ENCODE measurements at regions not wholly inside any gene's neighbourhood (a gene's known extent, or its start where the extent isn't known, plus 50 kb on each side); places are given as distances from the start of the nearest gene placed in this dataset.
"Not testable (repeated sequence)": the region's sequence is repeated elsewhere in the genome, so short reads cannot be mapped to it uniquely, and the experiment has no call there.

GRCh38 chr1:220942278-220942677 lies 63.0 kb downstream of the HLX start:
- no peak for DNase-seq

GRCh38 chr1:220942914-220943313 lies 63.7 kb downstream of the HLX start:
- not testable (repeated sequence) for DNase-seq

- no peak for DNase-seq
Observed at GRCh38 chr1:220943319-220943996, 64.2 kb downstream of the HLX start.

GRCh38 chr1:220950576-220950975 lies 71.3 kb downstream of the HLX start:
- peak; percentile 41 for DNase-seq

- DNase-seq = no peak
Observed at GRCh38 chr1:220952961-220953643, 73.9 kb downstream of the HLX start.

- DNase-seq = no peak
Observed at GRCh38 chr1:220954321-220955075, 75.3 kb downstream of the HLX start.

GRCh38 chr1:220955116-220955515 lies 75.9 kb downstream of the HLX start:
- DNase-seq = no peak

- no peak for DNase-seq
Observed at GRCh38 chr1:220956501-220957232, 77.4 kb downstream of the HLX start.

GRCh38 chr1:220957233-220957605 lies 78.0 kb downstream of the HLX start:
- DNase-seq = peak; percentile 46

GRCh38 chr1:220958234-220958633 lies 79.0 kb downstream of the HLX start:
- DNase-seq = no peak

- DNase-seq = peak; percentile 46
Observed at GRCh38 chr1:220962031-220962751, 82.9 kb downstream of the HLX start.

- DNase-seq = no peak
Observed at GRCh38 chr1:220966041-220966440, 86.8 kb downstream of the HLX start.

- no peak for DNase-seq
Observed at GRCh38 chr1:220966473-220966872, 87.2 kb downstream of the HLX start.

- no peak for DNase-seq
Observed at GRCh38 chr1:220966881-220967611, 87.8 kb downstream of the HLX start.

- no peak for DNase-seq
Observed at GRCh38 chr1:220967911-220968310, 88.7 kb downstream of the HLX start.

- DNase-seq = not testable (repeated sequence)
Observed at GRCh38 chr1:220969281-220969680, 90.0 kb downstream of the HLX start.

GRCh38 chr1:220970311-220970710 lies 91.1 kb downstream of the HLX start:
- DNase-seq = no peak

- DNase-seq = no peak
Observed at GRCh38 chr1:220971221-220971620, 92.0 kb downstream of the HLX start.

GRCh38 chr1:220974431-220974830 lies 95.2 kb downstream of the HLX start:
- DNase-seq = no peak

GRCh38 chr1:220976390-220976789 lies 97.1 kb downstream of the HLX start:
- no peak for DNase-seq

- no peak for DNase-seq
Observed at GRCh38 chr1:220979371-220979770, 100.1 kb downstream of the HLX start.

GRCh38 chr1:220982686-220983085 lies 103.4 kb downstream of the HLX start:
- no peak for DNase-seq
